ENCODE measurements at regions not wholly inside any gene's neighbourhood (a gene's known extent, or its start where the extent isn't known, plus 50 kb on each side); places are given as distances from the start of the nearest gene placed in this dataset.

DNA sequence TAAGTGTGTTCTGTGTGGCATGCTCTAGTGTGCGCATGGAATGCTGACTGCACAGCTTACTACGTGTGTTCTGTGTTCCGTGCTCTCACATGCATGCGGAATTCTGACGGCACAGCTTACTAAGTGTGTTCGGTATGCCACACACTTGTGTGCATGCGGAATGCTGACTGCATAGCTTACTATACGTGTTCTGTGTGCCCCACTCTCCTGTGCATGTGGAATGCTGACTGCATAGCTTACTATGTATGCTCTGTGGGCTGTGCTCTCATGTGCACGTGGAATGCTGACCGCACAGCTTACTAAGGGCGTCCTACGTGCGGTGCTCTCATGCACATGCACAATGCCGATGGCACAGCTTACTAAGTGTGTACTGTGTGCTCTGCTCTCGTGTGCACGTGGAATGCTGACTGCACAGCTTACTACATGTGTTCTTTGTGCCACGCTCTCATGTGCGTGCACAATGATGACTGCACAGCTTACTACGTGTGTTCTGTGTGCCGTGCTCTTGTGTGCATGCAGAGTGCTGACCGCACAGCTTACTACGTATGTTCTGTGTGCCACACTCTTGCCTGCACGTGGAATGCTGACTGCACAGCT, 548.9 kb downstream of the IRX1 start:
- H3K9me3 ChIP-seq (ENCODE audit: control insufficient read depth, low read depth, low read length), result no peaks in the 10 kb centered on the region
- H3K36me3 ChIP-seq (ENCODE audit: control insufficient read depth, low read depth, low read length), result no peaks in the 10 kb centered on the region
- peaks cover 10% of the 10 kb centered on the region for H3K4me1 ChIP-seq (ENCODE audit: control insufficient read depth, low read depth, low read length)
- no peak overlapping the region for H3K4me3 ChIP-seq (ENCODE audit: low read length)
- H3K27me3 ChIP-seq (ENCODE audit: control insufficient read depth, insufficient read depth, low read length), result no peaks in the 10 kb centered on the region
- H3K27ac ChIP-seq (ENCODE audit: low read length), result no peak overlapping the region
- H3K9ac ChIP-seq (ENCODE audit: low read length), result no peak overlapping the region

DNA sequence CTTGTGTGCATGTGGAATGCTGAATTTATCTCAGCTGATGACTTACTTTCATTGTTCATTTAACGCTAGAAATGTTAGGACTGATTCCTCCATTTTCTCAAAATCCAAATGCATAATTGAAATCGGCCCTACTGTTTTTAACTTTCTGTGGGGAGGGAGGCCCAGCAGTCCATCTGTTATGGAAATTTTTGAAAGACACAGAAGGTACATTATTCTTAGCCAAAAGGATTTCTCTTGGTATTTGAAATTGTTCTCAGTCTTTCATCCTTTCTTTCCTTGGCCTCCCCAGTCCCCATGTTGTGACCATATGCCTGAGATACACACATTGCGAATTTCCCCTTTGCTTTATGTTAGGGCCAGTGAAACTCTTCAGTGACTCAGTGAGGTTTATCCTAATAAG, 549.9 kb downstream of the IRX1 start:
- Histone ChIP-seq H3K9me3 (ENCODE audit: control insufficient read depth, low read depth, low read length) (no peaks in the 10 kb centered on the region), H3K36me3 (ENCODE audit: control insufficient read depth, low read depth, low read length) (no peaks in the 10 kb centered on the region), H3K4me1 (ENCODE audit: control insufficient read depth, low read depth, low read length) (peaks cover 10% of the 10 kb centered on the region), H3K4me3 (ENCODE audit: low read length) (no peak overlapping the region), H3K27ac (ENCODE audit: low read length) (no peak overlapping the region), H3K27me3 (ENCODE audit: control insufficient read depth, insufficient read depth, low read length) (no peaks in the 10 kb centered on the region), H3K9ac (ENCODE audit: low read length) (no peak overlapping the region)

DNA sequence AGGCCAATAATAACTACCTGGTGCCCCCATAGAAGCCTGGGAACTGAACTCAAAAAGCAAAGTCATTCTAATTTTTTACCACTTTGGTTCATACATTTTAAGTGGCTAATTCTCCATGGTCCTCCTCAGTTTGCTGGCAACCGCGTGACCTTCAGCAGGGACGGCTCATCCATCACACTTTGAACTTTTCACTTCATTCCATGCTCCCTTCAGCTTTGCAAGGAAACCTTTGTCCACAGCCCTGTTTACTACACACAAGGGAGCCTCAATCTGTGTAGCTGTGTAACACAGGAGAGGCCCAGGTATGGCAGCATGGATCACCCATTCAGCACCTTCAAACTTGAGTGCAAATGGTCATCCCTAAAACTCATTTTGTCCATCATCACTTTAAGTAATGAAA, 552.4 kb downstream of the IRX1 start:
- H3K27me3 ChIP-seq (ENCODE audit: control insufficient read depth, insufficient read depth, low read length), result no peaks in the 10 kb centered on the region
- H3K4me3 ChIP-seq (ENCODE audit: low read length), result no peak overlapping the region

DNA sequence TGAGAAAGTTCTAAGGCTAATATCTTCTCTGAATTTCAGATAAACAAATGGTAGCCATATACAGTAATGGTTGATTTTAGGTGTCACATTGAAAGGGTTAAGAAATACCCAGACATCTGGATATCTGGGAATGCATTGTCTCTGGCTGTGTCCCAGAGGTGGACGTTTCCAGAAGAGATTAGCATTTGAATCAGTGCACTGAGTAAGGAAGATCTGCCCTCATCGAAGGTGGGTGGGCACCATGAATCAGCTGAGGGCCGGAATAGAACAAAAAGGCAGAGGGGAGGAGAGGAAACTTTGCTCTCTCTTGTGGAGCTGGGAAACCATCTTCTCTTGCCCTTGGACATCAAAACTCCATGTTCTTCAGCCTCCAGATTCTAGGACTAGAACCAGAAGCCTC, 554.4 kb downstream of the IRX1 start:
- no peaks in the 10 kb centered on the region for H3K9me3 ChIP-seq (ENCODE audit: control insufficient read depth, low read depth, low read length)
- H3K4me1 ChIP-seq (ENCODE audit: control insufficient read depth, low read depth, low read length), result no peaks in the 10 kb centered on the region
- no peak overlapping the region for H3K4me3 ChIP-seq (ENCODE audit: low read length)
- H3K36me3 ChIP-seq (ENCODE audit: control insufficient read depth, low read depth, low read length), result no peaks in the 10 kb centered on the region
- no peaks in the 10 kb centered on the region for H3K27me3 ChIP-seq (ENCODE audit: control insufficient read depth, insufficient read depth, low read length)
- no peak overlapping the region for H3K27ac ChIP-seq (ENCODE audit: low read length)
- no peak overlapping the region for H3K9ac ChIP-seq (ENCODE audit: low read length)

More for the DNA sequence above, 552.4 kb downstream of the IRX1 start:
- Histone ChIP-seq H3K36me3 (ENCODE audit: control insufficient read depth, low read depth, low read length) (no peaks in the 10 kb centered on the region), H3K4me1 (ENCODE audit: control insufficient read depth, low read depth, low read length) (peaks cover under 1% of the 10 kb centered on the region), H3K27ac (ENCODE audit: low read length) (no peak overlapping the region), H3K9me3 (ENCODE audit: control insufficient read depth, low read depth, low read length) (no peaks in the 10 kb centered on the region), H3K9ac (ENCODE audit: low read length) (no peak overlapping the region)

DNA sequence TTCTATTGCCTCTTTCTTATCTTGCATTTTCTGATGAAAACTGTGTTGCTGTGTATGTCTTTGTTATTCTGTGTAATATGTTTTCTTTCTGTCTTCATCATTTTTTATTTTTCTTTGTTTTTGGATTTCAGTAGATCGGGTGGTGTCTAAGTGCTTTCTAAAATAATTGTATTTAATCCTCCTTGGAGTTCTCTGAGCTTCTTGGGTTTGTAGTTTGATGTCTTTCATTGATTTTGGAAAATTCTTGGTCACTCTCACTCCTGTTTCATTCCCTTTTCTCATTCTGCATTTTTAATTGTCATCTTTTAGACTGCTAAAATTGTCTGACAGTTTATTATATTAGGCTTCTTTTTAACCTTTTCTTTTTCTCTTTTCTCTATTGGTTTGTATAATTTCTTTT, 560.5 kb downstream of the IRX1 start:
- Histone ChIP-seq H3K4me3 (ENCODE audit: low read length) (no peak overlapping the region), H3K27ac (ENCODE audit: low read length) (no peak overlapping the region), H3K4me1 (ENCODE audit: control insufficient read depth, low read depth, low read length) (no peaks in the 10 kb centered on the region), H3K27me3 (ENCODE audit: control insufficient read depth, insufficient read depth, low read length) (no peaks in the 10 kb centered on the region), H3K36me3 (ENCODE audit: control insufficient read depth, low read depth, low read length) (no peaks in the 10 kb centered on the region), H3K9me3 (ENCODE audit: control insufficient read depth, low read depth, low read length) (no peaks in the 10 kb centered on the region), H3K9ac (ENCODE audit: low read length) (no peak overlapping the region)

DNA sequence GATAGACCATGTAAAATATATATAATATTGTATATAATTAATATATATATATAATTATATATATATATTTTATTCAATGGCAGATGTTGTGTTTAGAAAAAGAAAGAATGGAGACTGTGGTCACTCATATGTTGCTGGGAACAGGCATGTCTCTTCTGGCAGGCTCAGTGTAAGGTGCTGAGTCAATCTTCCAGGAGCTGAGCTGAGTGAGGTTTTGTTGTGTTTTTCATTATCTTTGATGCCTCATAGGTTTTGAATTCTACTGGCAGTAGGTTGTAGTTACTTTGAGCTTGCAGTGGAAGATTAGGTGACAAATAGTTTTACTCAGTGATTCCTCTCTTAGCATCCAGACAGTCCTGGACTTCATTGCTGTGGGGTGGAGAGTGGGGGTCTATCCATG, 561.3 kb downstream of the IRX1 start:
- Histone ChIP-seq H3K9ac (ENCODE audit: low read length) (no peak overlapping the region), H3K9me3 (ENCODE audit: control insufficient read depth, low read depth, low read length) (no peaks in the 10 kb centered on the region), H3K36me3 (ENCODE audit: control insufficient read depth, low read depth, low read length) (no peaks in the 10 kb centered on the region)

DNA sequence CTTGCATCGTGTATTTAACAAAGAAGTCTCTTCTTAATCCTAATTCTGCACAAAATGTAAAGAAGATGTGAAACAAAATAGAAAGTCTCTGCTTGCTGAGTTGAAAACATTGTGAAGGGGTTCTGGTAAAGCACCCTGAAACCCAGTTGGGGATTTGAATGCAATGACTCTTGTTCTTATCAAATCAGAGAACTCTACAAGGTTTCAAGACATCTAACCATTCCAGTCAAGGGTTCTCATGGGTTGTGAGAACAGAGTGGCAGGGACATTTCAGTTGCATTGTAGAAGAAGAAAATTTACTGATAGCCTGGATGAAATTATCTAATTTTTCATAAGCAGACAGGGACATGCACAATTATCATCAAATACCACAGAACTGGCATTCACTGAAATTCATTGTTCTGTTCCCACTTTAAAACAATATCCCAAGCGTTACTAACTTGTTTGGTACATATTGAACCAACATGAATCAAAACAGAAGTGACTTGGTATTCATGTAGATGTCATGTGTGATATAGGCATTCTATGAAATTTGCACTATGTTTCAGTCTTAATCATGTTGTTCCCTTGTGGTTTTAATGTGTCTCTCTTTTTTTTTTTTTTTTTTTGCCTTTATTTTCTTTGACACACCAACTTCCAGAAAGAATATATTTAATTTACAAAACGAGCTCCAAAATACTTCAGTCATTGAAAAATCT, 563.3 kb downstream of the IRX1 start:
- Histone ChIP-seq H3K9me3 (ENCODE audit: control insufficient read depth, low read depth, low read length) (no peaks in the 10 kb centered on the region), H3K4me3 (ENCODE audit: low read length) (no peak overlapping the region), H3K9ac (ENCODE audit: low read length) (no peak overlapping the region), H3K27me3 (ENCODE audit: control insufficient read depth, insufficient read depth, low read length) (no peaks in the 10 kb centered on the region), H3K4me1 (ENCODE audit: control insufficient read depth, low read depth, low read length) (no peaks in the 10 kb centered on the region), H3K27ac (ENCODE audit: low read length) (no peak overlapping the region), H3K36me3 (ENCODE audit: control insufficient read depth, low read depth, low read length) (no peaks in the 10 kb centered on the region)

More for the DNA sequence above, 561.3 kb downstream of the IRX1 start:
- Histone ChIP-seq H3K27me3 (ENCODE audit: control insufficient read depth, insufficient read depth, low read length) (no peaks in the 10 kb centered on the region), H3K4me1 (ENCODE audit: control insufficient read depth, low read depth, low read length) (no peaks in the 10 kb centered on the region), H3K4me3 (ENCODE audit: low read length) (no peak overlapping the region), H3K27ac (ENCODE audit: low read length) (no peak overlapping the region)

DNA sequence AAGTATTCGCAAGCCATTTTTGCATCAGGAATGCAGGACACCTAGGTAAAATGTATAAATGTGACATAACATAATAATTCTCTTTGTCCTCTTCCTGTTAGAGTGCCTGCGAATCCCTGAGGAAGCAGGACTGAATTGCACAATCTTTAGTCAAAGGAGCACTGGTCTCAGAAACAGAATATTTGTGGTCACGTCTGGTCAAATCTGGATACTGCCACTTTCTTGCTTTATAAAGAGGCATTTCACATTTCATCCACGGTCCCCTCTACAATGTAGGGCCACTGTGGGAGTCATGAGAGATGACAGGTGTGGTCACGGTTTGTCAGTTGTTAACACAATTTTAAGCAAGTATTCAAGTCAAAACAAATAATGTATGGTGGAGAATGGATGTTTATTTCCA, 564.0 kb downstream of the IRX1 start:
- no peak overlapping the region for H3K9ac ChIP-seq (ENCODE audit: low read length)
- no peaks in the 10 kb centered on the region for H3K36me3 ChIP-seq (ENCODE audit: control insufficient read depth, low read depth, low read length)
- H3K27ac ChIP-seq (ENCODE audit: low read length), result no peak overlapping the region
- H3K27me3 ChIP-seq (ENCODE audit: control insufficient read depth, insufficient read depth, low read length), result no peaks in the 10 kb centered on the region
- H3K4me1 ChIP-seq (ENCODE audit: control insufficient read depth, low read depth, low read length), result no peaks in the 10 kb centered on the region
- H3K4me3 ChIP-seq (ENCODE audit: low read length), result no peak overlapping the region
- no peaks in the 10 kb centered on the region for H3K9me3 ChIP-seq (ENCODE audit: control insufficient read depth, low read depth, low read length)

DNA sequence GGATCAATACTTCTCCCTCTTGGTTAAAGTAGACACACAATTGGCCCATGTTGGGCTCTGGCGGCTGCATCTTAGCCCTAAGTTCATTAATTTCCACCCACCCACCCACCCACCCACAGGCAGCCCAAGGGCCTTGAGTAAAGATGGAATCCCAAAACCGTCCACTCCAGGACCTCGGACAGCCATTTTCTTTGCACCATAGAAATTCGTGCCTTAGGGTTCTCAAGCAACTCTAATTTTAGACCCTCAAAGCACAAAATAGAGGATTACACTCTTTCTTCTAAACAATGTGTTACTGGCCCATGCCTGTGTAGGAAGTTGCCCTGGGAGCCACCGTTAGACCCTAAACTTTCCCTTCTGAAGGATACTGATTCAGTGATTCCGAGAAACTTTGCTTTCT, 568.5 kb downstream of the IRX1 start:
- no peak overlapping the region for H3K27ac ChIP-seq (ENCODE audit: low read length)
- no peak overlapping the region for H3K9ac ChIP-seq (ENCODE audit: low read length)
- no peaks in the 10 kb centered on the region for H3K36me3 ChIP-seq (ENCODE audit: control insufficient read depth, low read depth, low read length)
- no peaks in the 10 kb centered on the region for H3K4me1 ChIP-seq (ENCODE audit: control insufficient read depth, low read depth, low read length)
- H3K4me3 ChIP-seq (ENCODE audit: low read length), result no peak overlapping the region
- no peaks in the 10 kb centered on the region for H3K27me3 ChIP-seq (ENCODE audit: control insufficient read depth, insufficient read depth, low read length)
- H3K9me3 ChIP-seq (ENCODE audit: control insufficient read depth, low read depth, low read length), result no peaks in the 10 kb centered on the region

DNA sequence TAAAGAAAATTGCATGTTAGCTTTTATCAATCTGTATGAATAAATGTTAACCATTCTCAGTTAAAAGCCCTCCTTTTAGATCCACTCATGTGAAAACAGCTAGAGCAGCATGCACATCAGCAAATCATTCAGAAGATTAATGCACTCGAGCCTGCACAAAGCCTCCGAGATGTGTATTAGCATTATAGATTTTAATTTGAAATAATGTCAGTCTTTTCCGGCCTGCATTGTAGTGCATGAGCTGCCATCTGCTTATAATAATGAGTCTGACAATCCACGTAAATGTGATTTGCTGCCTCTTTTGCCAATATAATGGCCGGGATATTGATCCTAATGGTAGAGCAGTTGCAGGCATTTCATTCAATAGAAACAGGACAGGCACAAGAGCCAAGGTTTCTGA, 585.1 kb downstream of the IRX1 start:
- Histone ChIP-seq H3K27me3 (ENCODE audit: control insufficient read depth, insufficient read depth, low read length) (no peaks in the 10 kb centered on the region), H3K4me1 (ENCODE audit: control insufficient read depth, low read depth, low read length) (no peaks in the 10 kb centered on the region), H3K36me3 (ENCODE audit: control insufficient read depth, low read depth, low read length) (peaks cover 2% of the 10 kb centered on the region), H3K27ac (ENCODE audit: low read length) (no peak overlapping the region), H3K4me3 (ENCODE audit: low read length) (no peak overlapping the region), H3K9ac (ENCODE audit: low read length) (no peak overlapping the region), H3K9me3 (ENCODE audit: control insufficient read depth, low read depth, low read length) (peaks cover 13% of the 10 kb centered on the region)

DNA sequence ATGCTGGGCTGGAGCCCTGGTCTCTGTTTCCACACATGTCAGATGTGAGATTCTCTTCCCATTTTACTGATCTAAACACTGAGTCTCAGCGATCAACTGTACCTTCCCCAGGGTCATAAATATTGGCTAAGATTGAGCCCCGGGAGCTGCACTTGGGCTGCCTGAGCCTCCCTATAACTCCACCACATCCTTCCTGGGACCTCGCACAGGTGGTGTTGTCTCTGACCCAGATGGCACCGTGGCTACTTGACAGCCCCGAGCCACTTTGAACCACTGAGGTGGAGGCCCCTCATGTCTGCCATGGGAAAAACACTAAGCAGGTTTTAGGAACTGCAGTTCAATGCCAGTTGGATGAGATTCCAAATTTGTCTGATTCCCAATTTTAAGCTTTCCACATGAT, 586.5 kb downstream of the IRX1 start:
- no peak overlapping the region for H3K9ac ChIP-seq (ENCODE audit: low read length)
- H3K4me1 ChIP-seq (ENCODE audit: control insufficient read depth, low read depth, low read length), result no peaks in the 10 kb centered on the region
- peaks cover 2% of the 10 kb centered on the region for H3K36me3 ChIP-seq (ENCODE audit: control insufficient read depth, low read depth, low read length)
- no peak overlapping the region for H3K4me3 ChIP-seq (ENCODE audit: low read length)
- no peaks in the 10 kb centered on the region for H3K27me3 ChIP-seq (ENCODE audit: control insufficient read depth, insufficient read depth, low read length)
- H3K9me3 ChIP-seq (ENCODE audit: control insufficient read depth, low read depth, low read length), result peaks cover 13% of the 10 kb centered on the region
- no peak overlapping the region for H3K27ac ChIP-seq (ENCODE audit: low read length)

DNA sequence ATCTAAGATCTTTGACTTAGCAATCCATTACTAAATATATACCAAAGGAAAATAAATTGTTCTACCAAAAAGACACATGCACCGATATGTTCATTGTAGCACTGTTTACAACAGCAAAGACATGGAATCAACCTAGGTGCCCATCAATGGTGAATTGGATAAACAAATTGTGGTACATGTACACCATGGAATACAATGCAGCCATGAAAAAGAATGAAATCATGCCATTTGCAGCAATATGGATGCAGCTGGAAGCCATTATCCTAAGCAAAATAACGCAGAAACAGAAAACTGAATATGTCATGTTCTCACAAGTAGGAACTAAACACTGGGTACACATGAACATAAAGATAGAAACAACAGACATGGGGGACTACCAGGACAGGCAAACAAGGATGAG, 589.5 kb downstream of the IRX1 start:
- Histone ChIP-seq H3K36me3 (ENCODE audit: control insufficient read depth, low read depth, low read length) (peaks cover 2% of the 10 kb centered on the region), H3K4me1 (ENCODE audit: control insufficient read depth, low read depth, low read length) (no peaks in the 10 kb centered on the region), H3K27me3 (ENCODE audit: control insufficient read depth, insufficient read depth, low read length) (no peaks in the 10 kb centered on the region), H3K27ac (ENCODE audit: low read length) (no peak overlapping the region), H3K9ac (ENCODE audit: low read length) (no peak overlapping the region), H3K9me3 (ENCODE audit: control insufficient read depth, low read depth, low read length) (peaks cover 13% of the 10 kb centered on the region), H3K4me3 (ENCODE audit: low read length) (no peak overlapping the region)
